ENCODE measurements at regions not wholly inside any gene's neighbourhood (a gene's known extent, or its start where the extent isn't known, plus 50 kb on each side); places are given as distances from the start of the nearest gene placed in this dataset.

DNA sequence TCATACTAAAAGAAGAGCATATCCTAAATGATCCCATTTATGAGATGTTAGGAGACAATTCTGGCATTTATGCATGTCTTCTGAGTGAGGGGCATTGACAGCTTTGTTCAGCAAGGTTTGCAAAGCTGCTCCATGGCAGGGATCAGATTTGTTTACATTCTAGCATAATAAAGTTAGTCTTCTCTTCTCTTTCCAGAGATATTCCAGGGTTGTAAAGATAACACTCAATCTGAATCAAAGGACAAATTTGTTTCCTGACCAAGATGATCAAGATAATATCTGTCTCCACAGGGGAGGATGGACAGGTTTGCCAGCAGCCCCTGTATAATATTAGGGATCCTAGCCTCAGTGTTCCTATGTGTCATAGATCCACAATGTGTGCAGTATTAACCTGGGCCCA is 77.5 kb upstream of the ZC3H12C start:
- H3K27me3 ChIP-seq (ENCODE audit: control insufficient read depth, insufficient read depth, low read length): no peaks in the 10 kb centered on the region
- H3K4me3 ChIP-seq (ENCODE audit: low read depth, low read length): no peak overlapping the region
- ChIA-PET CTCF (no interaction called here), POLR2A (no interaction called here)
- DNase-seq (ENCODE audit: low read depth, low spot score): no peak
- TF ChIP-seq, protein P1, sequence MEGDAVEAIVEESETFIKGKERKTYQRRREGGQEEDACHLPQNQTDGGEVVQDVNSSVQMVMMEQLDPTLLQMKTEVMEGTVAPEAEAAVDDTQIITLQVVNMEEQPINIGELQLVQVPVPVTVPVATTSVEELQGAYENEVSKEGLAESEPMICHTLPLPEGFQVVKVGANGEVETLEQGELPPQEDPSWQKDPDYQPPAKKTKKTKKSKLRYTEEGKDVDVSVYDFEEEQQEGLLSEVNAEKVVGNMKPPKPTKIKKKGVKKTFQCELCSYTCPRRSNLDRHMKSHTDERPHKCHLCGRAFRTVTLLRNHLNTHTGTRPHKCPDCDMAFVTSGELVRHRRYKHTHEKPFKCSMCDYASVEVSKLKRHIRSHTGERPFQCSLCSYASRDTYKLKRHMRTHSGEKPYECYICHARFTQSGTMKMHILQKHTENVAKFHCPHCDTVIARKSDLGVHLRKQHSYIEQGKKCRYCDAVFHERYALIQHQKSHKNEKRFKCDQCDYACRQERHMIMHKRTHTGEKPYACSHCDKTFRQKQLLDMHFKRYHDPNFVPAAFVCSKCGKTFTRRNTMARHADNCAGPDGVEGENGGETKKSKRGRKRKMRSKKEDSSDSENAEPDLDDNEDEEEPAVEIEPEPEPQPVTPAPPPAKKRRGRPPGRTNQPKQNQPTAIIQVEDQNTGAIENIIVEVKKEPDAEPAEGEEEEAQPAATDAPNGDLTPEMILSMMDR (IDR thresholded peaks at IDR 0.05; ENCODE audit: low read depth, low read length): no peak
- H3K9me3 ChIP-seq (ENCODE audit: control insufficient read depth, insufficient read depth, low read length): peaks cover 3% of the 10 kb centered on the region; the same call in 1 of the 2 replicates
- H3K27ac ChIP-seq (ENCODE audit: low read depth, low read length): no peak overlapping the region

DNA sequence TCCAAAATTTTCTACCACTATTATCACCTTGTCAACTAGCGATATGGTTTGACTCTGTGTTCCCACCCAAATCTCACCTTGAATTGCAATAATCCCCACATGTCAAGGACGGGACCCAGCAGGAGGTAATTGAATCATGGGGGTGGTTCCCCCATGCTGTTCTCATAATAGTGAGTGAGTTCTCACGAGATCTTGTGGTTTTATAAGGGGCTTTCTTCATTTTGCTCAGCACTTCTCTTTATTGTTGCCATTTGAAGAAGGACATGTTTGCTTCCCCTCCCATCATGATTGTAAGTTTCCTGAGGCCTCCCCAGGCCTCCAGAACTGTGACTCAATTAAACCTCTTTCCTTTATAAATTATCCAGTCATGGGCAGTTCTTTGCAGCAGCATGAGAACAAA is 73.5 kb upstream of the ZC3H12C start:
- DNase-seq (ENCODE audit: low read depth, low spot score): no peak
- Histone ChIP-seq H3K9me3 (ENCODE audit: control insufficient read depth, insufficient read depth, low read length) (no peaks in the 10 kb centered on the region), H3K27me3 (ENCODE audit: control insufficient read depth, insufficient read depth, low read length) (no peaks in the 10 kb centered on the region), H3K27ac (ENCODE audit: low read depth, low read length) (no peak overlapping the region), H3K4me3 (ENCODE audit: low read depth, low read length) (no peak overlapping the region)
- CTCF ChIA-PET: no interaction called here
- POLR2A ChIA-PET: no interaction called here
- TF ChIP-seq, protein P1 (IDR thresholded peaks at IDR 0.05; ENCODE audit: low read depth, low read length): no peak

GRCh38 chr11:110022548-110022947 is 70.6 kb upstream of the ZC3H12C start:
- Histone ChIP-seq H3K9me3 (ENCODE audit: control insufficient read depth, insufficient read depth, low read length) (no peaks in the 10 kb centered on the region), H3K4me3 (ENCODE audit: low read depth, low read length) (no peak overlapping the region), H3K27me3 (ENCODE audit: control insufficient read depth, insufficient read depth, low read length) (no peaks in the 10 kb centered on the region), H3K27ac (ENCODE audit: low read depth, low read length) (no peak overlapping the region)
- POLR2A ChIA-PET: no interaction called here
- no peak for DNase-seq (ENCODE audit: low read depth, low spot score)
- CTCF ChIA-PET: no interaction called here
- TF ChIP-seq, protein P1 (IDR thresholded peaks at IDR 0.05; ENCODE audit: low read depth, low read length): no peak

DNA sequence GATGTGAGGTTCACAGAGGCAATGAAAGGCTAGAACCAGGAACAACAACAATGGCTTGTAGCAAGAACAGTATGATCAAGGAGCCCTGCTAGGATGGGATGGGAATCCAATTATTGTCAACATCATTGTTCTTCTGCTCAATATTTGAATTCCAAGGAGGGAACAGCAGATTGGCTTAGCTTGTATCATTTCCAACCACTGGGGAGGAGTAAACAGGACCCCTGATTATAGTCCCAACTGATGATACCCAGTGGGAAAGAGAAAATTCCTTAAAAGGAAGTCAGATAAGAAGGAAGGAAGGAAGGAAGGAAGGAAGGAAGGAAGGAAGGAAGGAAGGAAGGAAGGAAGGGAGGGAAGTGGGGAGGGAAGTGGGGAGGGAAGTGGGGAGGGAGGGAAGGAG is 69.5 kb upstream of the ZC3H12C start:
- H3K9me3 ChIP-seq (ENCODE audit: control insufficient read depth, insufficient read depth, low read length): no peaks in the 10 kb centered on the region
- TF ChIP-seq, protein P1 (IDR thresholded peaks at IDR 0.05; ENCODE audit: low read depth, low read length): no peak
- ChIA-PET CTCF (interaction anchor here (0.7 kb wide), 2 partner anchors 23 to 1305 kb away, joined by 3 read pairs; no protein-coding TSS in a partner anchor), POLR2A (no interaction called here)
- DNase-seq (ENCODE audit: low read depth, low spot score): no peak
- no peaks in the 10 kb centered on the region for H3K27me3 ChIP-seq (ENCODE audit: control insufficient read depth, insufficient read depth, low read length)
- H3K27ac ChIP-seq (ENCODE audit: low read depth, low read length): no peak overlapping the region
- no peak overlapping the region for H3K4me3 ChIP-seq (ENCODE audit: low read depth, low read length)

DNA sequence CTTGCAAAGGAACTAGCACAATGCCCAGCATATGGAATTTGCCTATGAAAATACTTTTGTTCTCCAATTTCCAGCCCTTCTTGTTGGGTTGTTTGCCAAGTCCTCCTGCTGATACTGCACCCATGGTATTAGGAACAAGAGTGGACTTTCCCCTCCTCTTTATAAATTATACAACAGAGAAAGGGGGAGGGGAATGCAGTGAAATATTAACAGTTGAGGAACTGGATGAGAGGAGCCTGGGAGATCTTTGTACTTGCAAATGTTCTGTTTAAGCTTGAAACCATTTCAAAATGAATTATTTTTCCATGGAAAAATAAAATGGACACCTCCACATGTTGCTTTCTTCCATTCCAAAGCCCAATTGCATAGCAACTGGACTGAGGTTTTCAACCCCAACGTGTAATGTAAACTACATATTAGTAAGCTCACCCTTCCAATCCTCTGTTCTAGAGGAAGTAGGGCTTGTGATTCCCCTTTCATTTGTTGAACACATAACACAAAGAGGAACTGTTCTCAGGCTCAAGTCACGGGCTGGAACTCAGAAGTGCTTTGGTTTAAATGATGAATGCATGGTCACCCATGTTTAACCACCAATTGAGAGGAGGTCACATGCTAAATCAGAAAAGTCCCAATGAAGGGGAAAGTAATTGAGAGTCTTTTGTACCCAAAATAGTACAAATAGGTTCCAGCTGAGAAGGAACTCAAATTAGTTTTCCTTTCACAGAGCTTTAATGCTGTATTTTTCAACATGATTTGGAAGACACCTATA is 66.2 kb upstream of the ZC3H12C start:
- H3K9me3 ChIP-seq (ENCODE audit: control insufficient read depth, insufficient read depth, low read length): no peaks in the 10 kb centered on the region
- no peak overlapping the region for H3K4me3 ChIP-seq (ENCODE audit: low read depth, low read length)
- H3K27me3 ChIP-seq (ENCODE audit: control insufficient read depth, insufficient read depth, low read length): no peaks in the 10 kb centered on the region
- H3K27ac ChIP-seq (ENCODE audit: low read depth, low read length): no peak overlapping the region
- CTCF ChIA-PET: no interaction called here
- POLR2A ChIA-PET: no interaction called here
- no peak for DNase-seq (ENCODE audit: low read depth, low spot score)
- TF ChIP-seq, protein P1 (IDR thresholded peaks at IDR 0.05; ENCODE audit: low read depth, low read length): no peak
